H1 (cell line): ENCODE measurements at regions not wholly inside any gene's neighbourhood (a gene's known extent, or its start where the extent isn't known, plus 50 kb on each side); places are given as distances from the start of the nearest gene placed in this dataset.

Experiments used
- CTCF ChIA-PET: fragments of 300-600 bp; sonication (Branson Sonifier 250); formaldehyde crosslinking; loops from one replicate; lab custom pipeline; 2021; ENCODE audit not compliant: partially characterized antibody; lab: Charles Lee
- POLR2A ChIA-PET: fragments of 300-600 bp; sonication (Branson Sonifier 250); formaldehyde crosslinking; loops from one replicate; lab custom pipeline; 2021; ENCODE audit warnings: inconsistent platforms; ENCODE audit not compliant: partially characterized antibody; lab: Charles Lee
- DNase-seq, 2 experiments: peaks; one replicate each; pipeline versions ENCODE4 v3.0.0 to v3.0.0-alpha.2; 2010 to 2022; ENCODE audit warnings: low spot score in 2 of 2, low read depth in 1 of 2, mixed read lengths in 1 of 2
- FAIRE-seq: peaks from 2 replicates; lab custom pipeline; 2011; peaks lifted over from hg19 to GRCh38; lab: Jason Lieb, UNC
- H2AFZ ChIP-seq: 2 replicates; pipeline ENCODE4 v1.8.1; 2012; ENCODE audit warnings: low read length, inconsistent platforms
- H2AK5ac ChIP-seq: 2 replicates; pipeline ENCODE4 v1.6.1; 2013; ENCODE audit warnings: low read depth, low read length
- H2BK120ac ChIP-seq: replicated peaks from 2 replicates; pipeline ENCODE3; 2013; ENCODE audit warnings: low read depth, low read length, inconsistent platforms
- H2BK12ac ChIP-seq: 2 replicates; pipeline ENCODE4 v1.6.1; 2013; ENCODE audit warnings: low read depth, low read length
- H2BK15ac ChIP-seq: 2 replicates; pipeline ENCODE4 v1.6.1; 2013; ENCODE audit warnings: low read length
- H2BK20ac ChIP-seq: 2 replicates; pipeline ENCODE4 v1.6.1; 2013; ENCODE audit warnings: low read length
- H2BK5ac ChIP-seq: 2 replicates; pipeline ENCODE4 v1.6.1; 2013; ENCODE audit warnings: low read depth, low read length
- H3K14ac ChIP-seq: 2 replicates; pipeline ENCODE4 v1.6.1; 2013; ENCODE audit warnings: inconsistent platforms; ENCODE audit not compliant: insufficient read length
- H3K18ac ChIP-seq: 2 replicates; pipeline ENCODE4 v1.6.1; 2013; ENCODE audit warnings: low read length; ENCODE audit errors: extremely low read depth
- H3K23ac ChIP-seq: 2 replicates; pipeline ENCODE4 v1.6.1; 2013; ENCODE audit warnings: inconsistent platforms; ENCODE audit not compliant: insufficient read length
- H3K23me2 ChIP-seq: 2 replicates; pipeline ENCODE4 v1.6.1; 2013; ENCODE audit warnings: low read depth, low read length
- H3K27ac ChIP-seq: 2 replicates; pipeline ENCODE4 v1.6.1; 2011; ENCODE audit warnings: low read depth, low read length, inconsistent platforms
- H3K27me3 ChIP-seq, 4 experiments: replicated peaks in 1 of 4; 1 replicate in 1 of 4; 2 replicates in 3 of 4; pipeline versions ENCODE4 v1.6.1 to v1.8.1; 2011 to 2013; ENCODE audit warnings: low read length in 3 of 4, mild to moderate bottlenecking in 3 of 4, inconsistent platforms in 2 of 4, mixed read lengths in 2 of 4, moderate library complexity in 1 of 4; ENCODE audit not compliant: control insufficient read depth in 3 of 4, insufficient read depth in 3 of 4; ENCODE audit errors: extremely low read depth in 1 of 4
- H3K36me3 ChIP-seq, 4 experiments: 2 replicates each; pipeline versions ENCODE4 v1.6.1 to v1.8.1; 2011 to 2013; ENCODE audit warnings: mild to moderate bottlenecking in 4 of 4, low read length in 3 of 4, moderate library complexity in 2 of 4, control low read depth in 1 of 4, inconsistent platforms in 1 of 4; ENCODE audit not compliant: insufficient read depth in 4 of 4, control insufficient read depth in 2 of 4
- H3K4ac ChIP-seq: replicated peaks from 2 replicates; pipeline ENCODE3; 2013; ENCODE audit warnings: low read length, low read depth, mixed read lengths, inconsistent platforms; ENCODE audit not compliant: insufficient read length
- H3K4me1 ChIP-seq, 4 experiments: replicated peaks in 1 of 4; 1 replicate in 1 of 4; 2 replicates in 3 of 4; pipeline versions ENCODE4 v1.6.1 to v1.8.1; 2011 to 2013; ENCODE audit warnings: low read length in 3 of 4, inconsistent platforms in 2 of 4, mixed read lengths in 1 of 4; ENCODE audit not compliant: insufficient read depth in 4 of 4, control insufficient read depth in 3 of 4
- H3K4me2 ChIP-seq, 2 experiments: 2 replicates each; pipeline versions ENCODE4 v1.6.1 to v1.8.1; 2011 to 2013; ENCODE audit warnings: low read depth in 2 of 2, low read length in 2 of 2, control low read depth in 1 of 2, inconsistent platforms in 1 of 2, mild to moderate bottlenecking in 1 of 2; ENCODE audit not compliant: insufficient read depth in 1 of 2
- H3K4me3 ChIP-seq, 4 experiments: fragments of 200-600, 300-600 bp in 1 of 4; sonication (generic), shearing (Covaris generic), sonication (Bioruptor Twin) in 1 of 4; 2 replicates each; pipeline versions ENCODE4 v1.5.1 to v1.8.1; 2011 to 2016; ENCODE audit warnings: low read length in 4 of 4, low read depth in 3 of 4, control low read depth in 2 of 4, inconsistent platforms in 2 of 4, mild to moderate bottlenecking in 2 of 4, mixed read lengths in 1 of 4, moderate library complexity in 1 of 4; ENCODE audit not compliant: insufficient read depth in 2 of 4; ENCODE audit errors: extremely low read depth in 1 of 4
- H3K56ac ChIP-seq: replicated peaks from 2 replicates; pipeline ENCODE3; 2013; ENCODE audit warnings: low read depth, mild to moderate bottlenecking, mixed read lengths, low read length, inconsistent platforms; ENCODE audit not compliant: insufficient read length
- H3K79me1 ChIP-seq: 2 replicates; pipeline ENCODE4 v1.6.1; 2013; ENCODE audit warnings: low read depth, low read length, control low read depth
- H3K79me2 ChIP-seq, 2 experiments: 2 replicates each; pipeline versions ENCODE4 v1.6.1 to v1.8.1; 2012 to 2013; ENCODE audit warnings: low read length in 2 of 2, mild to moderate bottlenecking in 2 of 2, inconsistent platforms in 1 of 2; ENCODE audit not compliant: insufficient read depth in 2 of 2, control insufficient read depth in 1 of 2
- H3K9ac ChIP-seq, 4 experiments: replicated peaks in 1 of 4; 1 replicate in 1 of 4; 2 replicates in 3 of 4; pipeline versions ENCODE4 v1.6.1 to v1.8.1; 2011 to 2013; ENCODE audit warnings: low read depth in 3 of 4, low read length in 3 of 4, control low read depth in 2 of 4, mild to moderate bottlenecking in 2 of 4, moderate library complexity in 2 of 4, inconsistent platforms in 1 of 4; ENCODE audit errors: extremely low read depth in 1 of 4
- H3K9me3 ChIP-seq, 2 experiments: 2 replicates each; pipeline versions ENCODE4 v1.6.1 to v1.8.1; 2012 to 2013; ENCODE audit warnings: mild to moderate bottlenecking in 2 of 2, moderate library complexity in 2 of 2, control low read depth in 1 of 2, inconsistent platforms in 1 of 2, low read depth in 1 of 2, low read length in 1 of 2, mixed read lengths in 1 of 2; ENCODE audit not compliant: insufficient read depth in 2 of 2
- H4K20me1 ChIP-seq, 2 experiments: replicated peaks in 1 of 2; 2 replicates each; pipeline versions ENCODE3 to v1.8.1; 2011 to 2013; ENCODE audit warnings: inconsistent platforms in 2 of 2, low read length in 2 of 2, mild to moderate bottlenecking in 1 of 2; ENCODE audit not compliant: insufficient read depth in 2 of 2, control insufficient read depth in 1 of 2
- H4K5ac ChIP-seq: 2 replicates; pipeline ENCODE4 v1.6.1; 2013; ENCODE audit warnings: low read length, low read depth, mixed read lengths, inconsistent platforms; ENCODE audit not compliant: insufficient read length
- H4K8ac ChIP-seq: 2 replicates; pipeline ENCODE4 v1.8.0; 2013; ENCODE audit warnings: mild to moderate bottlenecking, moderate library complexity, low read length, inconsistent platforms; ENCODE audit not compliant: insufficient read depth; ENCODE audit errors: extremely low read depth
- H4K91ac ChIP-seq: replicated peaks from 2 replicates; pipeline ENCODE3; 2013; ENCODE audit warnings: low read length, mixed read lengths, inconsistent platforms; ENCODE audit not compliant: insufficient read length
- CBX8 ChIP-seq: fragments of 300-800, 300-1000 bp; sonication (generic); IDR thresholded peaks from 2 replicates; pipeline ENCODE4 v1.7.1; 2016; ENCODE audit warnings: low read depth, low read length, borderline replicate concordance
- CTCF ChIP-seq, 3 experiments: IDR thresholded peaks; 1 replicate in 2 of 3; 2 replicates in 1 of 3; pipeline versions ENCODE4 v1.5.1 to v1.6.1; 2011; ENCODE audit warnings: low read length in 3 of 3, mild to moderate bottlenecking in 3 of 3, inconsistent platforms in 2 of 3, low read depth in 1 of 3, moderate library complexity in 1 of 3; ENCODE audit not compliant: insufficient read depth in 1 of 3; ENCODE audit errors: control extremely low read depth in 1 of 3
- HDAC6 ChIP-seq: IDR thresholded peaks from one replicate; pipeline ENCODE4 v1.7.1; 2012; ENCODE audit warnings: low read depth, mild to moderate bottlenecking, inconsistent platforms, low read length, moderate library complexity
- JUND ChIP-seq: IDR thresholded peaks from 2 replicates; pipeline ENCODE4 v1.6.1; 2011; ENCODE audit warnings: mild to moderate bottlenecking, improper control_type of control experiment, low read length
- KDM5A ChIP-seq: fragments of 200-600 bp; IDR thresholded peaks from 2 replicates; pipeline ENCODE4 v1.7.1; 2012; ENCODE audit warnings: mild to moderate bottlenecking, low read length, inconsistent platforms, mixed read lengths
- POU5F1 ChIP-seq: IDR thresholded peaks from 2 replicates; pipeline ENCODE4 v1.6.1; 2011; ENCODE audit warnings: low read depth, mild to moderate bottlenecking, low read length, moderate library complexity
- SP1 ChIP-seq: IDR thresholded peaks from 2 replicates; pipeline ENCODE4 v1.6.1; 2011; ENCODE audit warnings: low read depth, low read length
- TAF7 ChIP-seq: optimal IDR thresholded peaks from 2 replicates; pipeline ENCODE3; 2011; ENCODE audit warnings: low read depth, mild to moderate bottlenecking, inconsistent platforms, low read length, moderate library complexity, borderline replicate concordance
- USF2 ChIP-seq: IDR thresholded peaks from 2 replicates; pipeline ENCODE4 v1.6.1; 2011; ENCODE audit warnings: low read length, improper control_type of control experiment
- WGBS, 2 experiments: shearing (Covaris generic) in 1 of 2; methylation state at CpG; one replicate each; pipeline versions ENCODE4 v1.1.6 to v1.1.7; 2013 to 2015; ENCODE audit warnings: low lambda C conversion rate in 2 of 2, mixed read lengths in 2 of 2, inconsistent platforms in 1 of 2, low coverage in 1 of 2, missing lambda C conversion rate in 1 of 2; ENCODE audit not compliant: insufficient replicate concordance in 2 of 2, insufficient coverage in 1 of 2, insufficient read length in 1 of 2; ENCODE audit errors: extremely low coverage in 1 of 2, missing lambda C conversion rate in 1 of 2; 5-methylcytosine and 5-hydroxymethylcytosine counted together

GRCh38 chr16:52086901-52087300 lies 460.0 kb downstream of the TOX3 start:
- CTCF ChIA-PET: interaction anchor here (2.0 kb wide), 1 partner anchor 11 kb away, joined by 4 read pairs; no protein-coding TSS in a partner anchor
- no peak for FAIRE-seq
- 96% methylated on average over 1 of the region's 1 CpG; no CpG with 5 or more reads in 1 of the 2 experiments for WGBS, 2 experiments

More at GRCh38 chr16:52086901-52087300, 460.0 kb downstream of the TOX3 start:
- Histone ChIP-seq H2BK20ac (no peak overlapping the region), H4K91ac (no peak overlapping the region), H3K79me1 (no peaks in the 10 kb centered on the region), H3K4me1 (no peaks in the 10 kb centered on the region), H3K9ac (no peak overlapping the region), H3K27ac (no peak overlapping the region), H3K14ac (no peak overlapping the region), H2BK12ac (no peak overlapping the region), H2BK15ac (no peak overlapping the region), H3K4me2 (no peak overlapping the region), H3K23ac (no peak overlapping the region), H3K4me3 (no peak overlapping the region), H3K4ac (no peak overlapping the region), H3K23me2 (no peaks in the 10 kb centered on the region), H2BK120ac (no peak overlapping the region), H3K9me3 (no peaks in the 10 kb centered on the region), H2BK5ac (no peak overlapping the region), H3K27me3 (no peaks in the 10 kb centered on the region), H3K36me3 (no peaks in the 10 kb centered on the region), H2AFZ (no peak overlapping the region), H4K8ac (no peak overlapping the region), H3K79me2 (no peaks in the 10 kb centered on the region), H3K18ac (no peak overlapping the region), H4K20me1 (no peaks in the 10 kb centered on the region), H4K5ac (no peak overlapping the region), H2AK5ac (no peak overlapping the region), H3K56ac (no peak overlapping the region)
- no peak for DNase-seq
- POLR2A ChIA-PET: no interaction called here
- TF ChIP-seq JUND (no peak), HDAC6 (no peak), CTCF (IDR thresholded peaks at IDR 0.05; ENCODE audit: control extremely low read depth in 1 of 3, insufficient read depth in 1 of 3, low read depth in 1 of 3, low read length in 3 of 3) (no peak), CBX8 (no peak), USF2 (no peak), POU5F1 (no peak), SP1 (no peak), KDM5A (no peak), TAF7 (no peak)
